ENCODE measurements at regions not wholly inside any gene's neighbourhood (a gene's known extent, or its start where the extent isn't known, plus 50 kb on each side); places are given as distances from the start of the nearest gene placed in this dataset.

DNA sequence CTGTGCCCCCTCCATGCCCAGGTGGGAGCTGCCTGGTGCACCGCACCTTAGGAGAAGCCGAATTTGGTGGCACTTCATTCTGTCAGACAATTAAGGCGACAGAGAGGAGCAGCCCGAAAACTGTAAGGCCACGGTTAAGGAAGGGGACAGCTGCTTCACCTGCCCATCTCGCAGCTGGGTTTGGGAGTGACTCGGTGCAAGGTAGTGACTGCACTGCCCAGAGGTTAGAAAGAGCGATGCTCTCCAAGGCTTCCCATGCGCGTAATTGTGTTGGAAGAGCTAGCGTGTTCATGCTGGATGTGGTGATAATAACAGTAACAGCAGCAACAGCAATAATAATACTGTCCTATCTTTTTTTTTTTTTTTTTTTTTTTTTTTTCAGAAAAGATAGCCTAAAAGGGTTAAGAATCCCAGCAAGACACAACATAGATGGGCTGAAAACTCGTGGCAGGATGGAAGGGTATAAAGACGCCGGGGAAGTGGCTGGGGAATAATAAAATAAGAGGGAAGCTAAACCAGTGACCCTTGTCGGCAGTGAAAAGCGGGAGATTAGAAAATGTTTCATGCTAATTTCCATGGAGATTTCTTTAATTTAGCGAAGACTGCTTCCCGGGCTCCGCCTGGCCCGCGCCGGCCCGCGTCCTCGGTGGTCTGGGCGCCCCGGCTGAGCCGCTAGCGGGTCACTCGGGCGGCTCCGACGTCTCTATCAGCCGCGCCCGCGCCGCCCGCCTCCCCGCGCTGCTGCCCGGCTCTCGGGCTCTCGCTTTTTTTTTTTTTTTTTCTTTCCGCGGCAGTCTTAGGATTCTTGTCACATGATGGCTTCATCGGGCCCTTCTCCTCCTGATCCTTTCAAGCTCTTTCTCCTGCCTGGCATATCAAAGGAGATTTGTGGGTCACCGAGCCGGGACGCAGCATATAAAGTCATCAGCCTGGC is 617.1 kb downstream of the NR2F2 start:
- in situ Hi-C loops (cut with MboI; ENCODE audit: low sequenced_read_pairs in 4 of 4) = no loop called here
- ATAC-seq (no peak), DNase-seq (no peak)
- H3K4me3 ChIP-seq = peak overlapping the region in 1 of 4 donors; percentile 30
- TF ChIP-seq POLR2A (IDR thresholded peaks at IDR 0.05) = no peak
- TF ChIP-seq, protein P1, sequence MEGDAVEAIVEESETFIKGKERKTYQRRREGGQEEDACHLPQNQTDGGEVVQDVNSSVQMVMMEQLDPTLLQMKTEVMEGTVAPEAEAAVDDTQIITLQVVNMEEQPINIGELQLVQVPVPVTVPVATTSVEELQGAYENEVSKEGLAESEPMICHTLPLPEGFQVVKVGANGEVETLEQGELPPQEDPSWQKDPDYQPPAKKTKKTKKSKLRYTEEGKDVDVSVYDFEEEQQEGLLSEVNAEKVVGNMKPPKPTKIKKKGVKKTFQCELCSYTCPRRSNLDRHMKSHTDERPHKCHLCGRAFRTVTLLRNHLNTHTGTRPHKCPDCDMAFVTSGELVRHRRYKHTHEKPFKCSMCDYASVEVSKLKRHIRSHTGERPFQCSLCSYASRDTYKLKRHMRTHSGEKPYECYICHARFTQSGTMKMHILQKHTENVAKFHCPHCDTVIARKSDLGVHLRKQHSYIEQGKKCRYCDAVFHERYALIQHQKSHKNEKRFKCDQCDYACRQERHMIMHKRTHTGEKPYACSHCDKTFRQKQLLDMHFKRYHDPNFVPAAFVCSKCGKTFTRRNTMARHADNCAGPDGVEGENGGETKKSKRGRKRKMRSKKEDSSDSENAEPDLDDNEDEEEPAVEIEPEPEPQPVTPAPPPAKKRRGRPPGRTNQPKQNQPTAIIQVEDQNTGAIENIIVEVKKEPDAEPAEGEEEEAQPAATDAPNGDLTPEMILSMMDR (IDR thresholded peaks at IDR 0.05 in 4 of 5, conservative IDR thresholded peaks at IDR 0.05 in 1 of 5) = no peak
- intact Hi-C loops (cut with DNase I; ENCODE audit: low total_unique reads) = no loop called here
- no peaks in the 10 kb centered on the region for H3K36me3 ChIP-seq
- peaks cover 7 to 32% (median 32%) of the 10 kb centered on the region in 3 donors for H3K27me3 ChIP-seq
- no peaks in the 10 kb centered on the region for H3K9me3 ChIP-seq
- H3K27ac ChIP-seq = no peak overlapping the region
- H3K4me1 ChIP-seq = no peaks in the 10 kb centered on the region

- in situ Hi-C loops (cut with MboI; ENCODE audit: low sequenced_read_pairs in 4 of 4) (no loop called here), intact Hi-C loops (cut with DNase I; ENCODE audit: low total_unique reads) (no loop called here)
- H3K4me3 ChIP-seq = no peak overlapping the region
- H3K36me3 ChIP-seq = no peaks in the 10 kb centered on the region
- no peaks in the 10 kb centered on the region for H3K9me3 ChIP-seq
- no peak overlapping the region for H3K27ac ChIP-seq
- ATAC-seq (no peak), DNase-seq (no peak)
- no peaks in the 10 kb centered on the region for H3K4me1 ChIP-seq
- no peak for TF ChIP-seq POLR2A (IDR thresholded peaks at IDR 0.05)
- TF ChIP-seq, protein P1 (IDR thresholded peaks at IDR 0.05 in 4 of 5, conservative IDR thresholded peaks at IDR 0.05 in 1 of 5) = no peak
- peaks cover 7 to 32% (median 32%) of the 10 kb centered on the region in 3 donors for H3K27me3 ChIP-seq
These were observed 618.5 kb downstream of the NR2F2 start for GRCh38 chr15:96948981-96949380.

DNA sequence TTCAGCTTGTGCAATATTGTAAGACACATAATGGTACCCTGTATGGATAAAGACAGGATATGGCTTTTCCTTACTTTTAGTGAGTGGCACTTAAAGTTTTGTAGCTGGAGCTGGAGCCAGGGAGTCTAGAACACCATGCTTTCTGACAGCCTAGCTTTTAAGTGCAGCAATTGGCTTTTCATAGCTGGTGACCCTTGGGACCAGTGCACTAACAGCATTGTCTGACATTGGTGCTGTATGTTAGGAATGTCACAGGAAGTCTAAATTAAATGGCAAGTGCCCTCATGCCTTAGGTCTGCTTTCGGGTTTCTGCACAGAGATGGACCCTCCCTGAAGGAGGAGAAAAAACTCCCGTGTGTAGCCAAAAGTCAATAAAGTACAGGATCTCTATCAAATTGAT is 628.2 kb downstream of the NR2F2 start:
- TF ChIP-seq, protein P1 (IDR thresholded peaks at IDR 0.05 in 4 of 5, conservative IDR thresholded peaks at IDR 0.05 in 1 of 5) = no peak
- no peak for TF ChIP-seq POLR2A (IDR thresholded peaks at IDR 0.05)
- Histone ChIP-seq H3K27me3 (no peaks in the 10 kb centered on the region), H3K4me3 (no peak overlapping the region), H3K27ac (no peak overlapping the region), H3K9me3 (no peaks in the 10 kb centered on the region), H3K36me3 (no peaks in the 10 kb centered on the region), H3K4me1 (no peaks in the 10 kb centered on the region)
- DNase-seq = no peak
- ATAC-seq = no peak
- intact Hi-C loops (cut with DNase I; ENCODE audit: low total_unique reads) (no loop called here), in situ Hi-C loops (cut with MboI; ENCODE audit: low sequenced_read_pairs in 4 of 4) (no loop called here)

GRCh38 chr15:96959501-96959900 is 629.0 kb downstream of the NR2F2 start:
- Histone ChIP-seq H3K27me3 (no peaks in the 10 kb centered on the region), H3K27ac (no peak overlapping the region), H3K9me3 (no peaks in the 10 kb centered on the region), H3K36me3 (no peaks in the 10 kb centered on the region), H3K4me3 (no peak overlapping the region), H3K4me1 (no peaks in the 10 kb centered on the region)
- TF ChIP-seq, protein P1 (IDR thresholded peaks at IDR 0.05 in 4 of 5, conservative IDR thresholded peaks at IDR 0.05 in 1 of 5) = no peak
- no peak for TF ChIP-seq POLR2A (IDR thresholded peaks at IDR 0.05)
- in situ Hi-C loops (cut with MboI; ENCODE audit: low sequenced_read_pairs in 4 of 4) = no loop called here
- no peak for DNase-seq
- ATAC-seq = no peak
- intact Hi-C loops (cut with DNase I; ENCODE audit: low total_unique reads) = no loop called here

Data from gastrocnemius medialis (tissue), 4 donors.